ENCODE measurements at regions not wholly inside any gene's neighbourhood (a gene's known extent, or its start where the extent isn't known, plus 50 kb on each side); places are given as distances from the start of the nearest gene placed in this dataset.
"Not testable (repeated sequence)": the region's sequence is repeated elsewhere in the genome, so short reads cannot be mapped to it uniquely, and the experiment has no call there.

DNA sequence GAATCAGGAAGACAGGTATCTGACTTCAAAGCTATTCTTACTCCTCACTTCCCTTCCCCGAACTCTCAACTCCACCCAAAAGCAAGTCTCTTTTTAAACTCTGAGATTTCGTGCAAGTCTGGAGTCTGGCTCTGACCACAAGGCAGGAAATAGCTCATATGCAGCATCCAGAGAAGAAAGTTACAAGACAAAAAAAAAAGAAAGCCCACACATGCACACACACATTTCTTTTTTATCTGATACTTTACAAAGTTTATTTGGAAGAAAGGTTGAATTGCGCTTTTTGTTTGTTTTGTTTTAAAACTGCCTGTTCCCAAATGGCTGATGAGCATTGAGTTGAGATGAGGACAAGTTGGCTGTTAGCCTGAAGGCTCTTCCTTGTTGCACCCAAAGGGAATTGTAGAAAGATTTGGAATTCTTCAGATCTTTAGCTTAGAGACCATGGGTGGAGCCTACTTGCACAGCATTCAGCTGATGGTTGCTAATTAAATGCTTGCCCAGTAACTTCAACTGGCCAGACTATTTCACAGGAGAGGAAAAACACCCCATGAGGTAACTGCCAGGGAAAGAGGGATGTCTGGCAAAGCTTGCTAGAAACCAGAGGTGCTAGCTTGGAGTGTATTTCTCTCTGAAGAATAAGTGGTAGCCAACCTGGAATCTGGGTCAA is 490.3 kb downstream of the TTLL7 start:
- DNase-seq: peak; percentile 36

DNA sequence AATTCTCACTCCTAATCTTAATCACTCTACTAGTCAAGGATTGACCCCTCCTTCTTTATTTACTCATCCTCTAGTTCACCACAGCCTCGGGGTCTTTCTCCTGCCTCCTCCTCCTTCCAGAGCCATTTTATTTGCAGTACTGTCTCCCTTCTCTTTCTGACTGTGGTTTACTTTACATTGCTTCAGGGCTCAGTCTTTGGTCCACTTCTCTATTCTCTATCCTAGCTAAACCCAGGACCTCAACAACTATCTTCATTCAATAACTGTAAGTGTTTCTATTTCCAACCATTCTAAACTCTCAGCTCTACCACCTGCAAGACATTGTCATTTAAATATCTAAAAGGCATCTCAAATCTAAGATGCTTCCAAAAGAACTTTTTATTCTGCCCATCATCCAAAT is 493.8 kb downstream of the TTLL7 start:
- no peak for DNase-seq

DNA sequence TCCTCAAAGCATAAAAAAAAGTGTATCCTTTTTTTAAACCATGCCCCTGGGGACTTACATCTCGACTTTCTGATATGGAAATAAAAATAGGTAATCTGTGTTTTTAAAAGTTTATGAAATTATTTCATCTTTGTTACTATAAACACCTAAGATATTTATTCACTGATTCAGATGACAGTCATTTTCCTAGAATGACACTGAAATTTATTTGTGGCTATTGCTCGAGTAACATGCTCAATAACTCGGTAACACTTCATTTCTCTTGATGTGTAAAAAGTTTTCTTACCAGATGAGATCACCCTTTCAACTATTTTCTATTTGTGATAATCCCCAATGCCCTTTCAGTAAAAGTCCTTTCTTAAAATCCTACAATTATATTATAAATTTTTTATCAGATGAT is 495.8 kb downstream of the TTLL7 start:
- DNase-seq: no peak

DNA sequence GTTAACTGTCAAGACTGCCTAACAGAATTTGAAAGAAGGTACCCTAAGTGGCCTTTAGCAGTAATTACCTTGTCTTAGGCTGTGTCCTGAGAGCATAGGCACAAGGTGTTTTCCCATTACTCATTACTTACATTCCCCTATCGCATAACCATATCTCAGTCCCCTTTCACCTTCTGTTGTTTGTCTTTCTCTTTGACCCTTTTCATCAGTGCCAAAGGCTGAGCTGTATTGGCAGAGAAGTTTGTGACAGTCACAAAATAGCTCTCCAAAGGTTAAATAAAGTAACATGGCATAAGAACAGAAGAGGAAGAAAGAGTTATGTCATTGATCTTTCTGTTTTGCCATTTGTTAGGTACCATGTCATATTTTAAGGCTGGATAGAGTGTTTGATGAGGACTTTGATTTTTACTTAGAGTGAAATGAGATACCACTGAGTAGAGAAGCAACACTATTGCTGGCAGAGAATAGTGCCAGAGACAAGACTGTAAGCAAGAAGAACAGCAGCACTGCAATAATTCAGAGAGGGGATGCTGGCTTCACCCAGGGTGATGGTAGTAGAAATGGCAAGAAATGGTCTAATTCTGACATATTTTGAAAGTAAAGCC is 497.8 kb downstream of the TTLL7 start:
- DNase-seq: no peak

DNA sequence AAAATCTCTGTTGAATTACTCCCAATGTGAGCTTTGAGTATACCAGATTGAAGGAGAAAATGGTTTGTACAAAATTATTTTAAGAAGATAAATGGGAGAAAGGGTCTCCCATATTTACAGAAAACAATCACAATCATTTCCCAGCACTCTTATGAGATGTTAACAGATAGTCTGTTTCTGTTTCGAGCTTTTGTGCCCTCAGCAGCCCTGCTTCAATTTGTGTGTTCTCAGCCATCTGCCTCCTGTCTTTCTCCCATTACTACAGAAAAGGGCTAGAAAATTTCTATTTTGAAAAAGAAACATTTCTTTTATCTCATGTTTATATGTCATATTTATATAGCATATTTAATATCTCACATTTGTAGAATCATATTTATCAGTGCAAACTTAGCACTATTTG is 498.4 kb downstream of the TTLL7 start:
- no peak for DNase-seq

DNA sequence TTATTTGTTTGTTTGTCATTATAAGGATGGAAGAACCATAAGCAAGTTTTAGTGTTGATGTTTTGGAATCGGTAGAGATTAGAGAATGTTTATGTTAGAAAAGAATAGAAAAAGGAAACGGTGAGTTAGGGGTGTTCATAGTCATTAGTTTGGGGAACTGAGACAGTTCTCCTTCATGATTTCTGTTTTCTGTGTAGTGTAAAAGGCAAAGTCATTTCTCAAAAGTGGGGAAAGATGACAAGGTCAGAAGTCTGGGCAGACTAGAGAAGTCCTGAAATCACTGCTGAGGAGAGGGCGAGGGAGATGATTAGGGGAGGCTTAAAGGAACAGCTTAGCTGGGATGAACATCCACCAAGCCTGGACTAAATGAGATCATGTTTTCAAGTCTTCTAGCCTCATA is 498.9 kb downstream of the TTLL7 start:
- DNase-seq: no peak

DNA sequence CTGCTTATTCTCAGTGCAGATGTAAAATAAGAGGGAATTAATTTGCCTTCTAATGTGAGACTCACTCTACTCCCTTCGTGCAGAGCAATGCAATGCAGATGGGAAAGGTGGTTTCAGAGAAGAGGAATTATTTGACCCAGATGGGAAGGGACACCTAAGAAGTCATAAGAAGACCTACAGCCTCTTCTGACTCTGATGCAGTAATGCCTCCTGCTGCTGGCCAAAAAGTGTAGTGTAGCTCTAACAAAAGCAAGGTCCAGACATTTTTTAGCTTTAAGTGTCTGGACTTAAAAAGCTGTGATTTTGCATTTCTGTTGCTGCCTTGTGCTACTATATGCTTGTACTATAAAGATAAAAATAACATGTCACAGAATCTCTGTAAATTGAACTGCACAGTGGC is 501.4 kb downstream of the TTLL7 start:
- no peak for DNase-seq

DNA sequence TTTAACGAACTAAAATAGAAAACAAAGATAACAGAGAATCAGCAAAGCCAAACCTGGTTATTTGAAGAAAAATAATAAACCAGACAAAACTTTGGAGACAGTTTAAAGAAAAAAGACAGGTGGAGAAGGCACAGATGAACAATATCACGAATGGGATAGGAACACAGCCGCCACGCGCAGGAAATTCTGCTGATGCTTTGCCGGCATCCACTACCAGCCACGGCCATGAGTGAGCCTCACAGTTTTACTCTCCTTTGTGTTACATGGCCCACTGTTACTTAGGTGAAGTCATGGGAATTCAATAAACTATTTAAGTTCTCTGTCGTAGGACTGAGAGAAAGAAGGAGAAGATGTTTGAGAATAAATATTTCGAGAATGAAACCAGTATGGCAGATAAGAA is 503.4 kb downstream of the TTLL7 start:
- no peak for DNase-seq

DNA sequence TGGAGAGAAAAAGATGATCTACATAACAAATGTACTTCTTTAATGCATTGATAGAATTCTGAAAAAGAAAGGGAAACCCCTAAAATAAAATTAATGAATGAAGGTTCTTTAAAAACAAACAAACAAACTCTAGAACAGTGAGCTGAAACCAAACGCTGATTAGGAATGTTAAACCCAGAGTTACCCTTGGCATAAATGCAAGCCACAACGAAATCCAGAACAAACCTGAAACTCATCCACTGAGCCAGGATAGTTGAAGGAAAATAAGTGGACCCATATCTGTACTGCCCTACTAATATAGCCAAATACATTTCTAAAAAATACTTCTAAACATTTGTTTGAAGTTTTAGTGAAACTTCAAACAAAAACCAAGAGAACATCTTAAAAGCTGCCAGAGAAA is 505.3 kb downstream of the TTLL7 start:
- DNase-seq: no peak

DNA sequence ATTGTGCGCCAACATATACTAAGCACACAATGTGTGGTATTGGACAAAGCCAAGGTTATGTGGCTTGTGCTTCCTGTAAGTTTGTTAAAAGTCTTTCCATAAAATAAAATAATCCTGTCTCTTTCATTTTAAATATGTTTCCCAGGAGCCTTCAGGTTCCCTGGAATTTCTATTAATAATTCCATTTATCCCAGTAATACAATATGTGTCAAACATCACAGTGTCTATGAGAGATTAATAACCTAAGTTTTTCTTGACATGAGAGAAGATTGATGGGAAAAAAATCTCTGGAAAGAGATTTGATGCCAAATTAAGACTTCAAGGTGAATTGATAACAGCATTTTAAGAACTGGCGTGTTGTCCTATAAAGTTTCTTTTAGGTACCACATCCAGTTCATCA is 507.0 kb downstream of the TTLL7 start:
- DNase-seq: no peak

DNA sequence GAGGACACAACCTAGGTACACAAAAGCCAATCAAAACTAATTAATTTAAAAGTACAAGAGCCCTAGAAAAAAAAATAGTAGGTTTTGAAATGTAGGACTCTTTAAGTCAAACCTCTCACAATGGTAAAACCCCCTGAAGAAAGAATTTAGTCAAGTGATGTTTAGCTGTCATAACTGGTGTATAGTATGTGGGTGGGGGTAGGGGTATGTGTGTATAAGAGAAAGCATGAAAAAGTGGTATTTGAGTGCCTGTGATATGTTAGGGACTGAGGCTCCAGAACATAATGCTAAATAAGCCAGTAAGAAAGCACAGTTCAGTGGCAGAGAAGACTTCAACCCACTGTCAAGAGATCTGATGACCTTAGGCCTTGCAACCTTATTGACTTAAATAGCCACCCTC is 507.9 kb downstream of the TTLL7 start:
- no peak for DNase-seq

DNA sequence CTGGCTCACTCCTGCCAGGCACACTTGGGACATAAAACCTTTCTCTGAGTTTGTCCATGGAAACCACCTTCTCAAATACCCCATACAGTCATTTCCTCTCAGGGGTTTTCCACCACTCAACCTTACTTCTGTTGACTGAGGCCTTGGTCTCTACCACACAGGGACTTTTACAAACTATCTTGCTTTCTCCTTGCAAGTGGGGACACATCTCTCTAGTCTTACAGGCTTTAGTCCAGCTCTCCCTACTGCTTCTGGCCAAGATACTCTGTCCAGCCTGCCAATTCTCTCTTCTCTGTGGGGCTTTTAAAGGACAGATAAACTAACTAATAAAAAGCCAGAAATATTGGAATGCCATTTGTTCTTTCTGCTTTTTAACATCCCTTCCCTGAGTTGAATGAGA is 510.8 kb downstream of the TTLL7 start:
- not testable (repeated sequence) for DNase-seq

DNA sequence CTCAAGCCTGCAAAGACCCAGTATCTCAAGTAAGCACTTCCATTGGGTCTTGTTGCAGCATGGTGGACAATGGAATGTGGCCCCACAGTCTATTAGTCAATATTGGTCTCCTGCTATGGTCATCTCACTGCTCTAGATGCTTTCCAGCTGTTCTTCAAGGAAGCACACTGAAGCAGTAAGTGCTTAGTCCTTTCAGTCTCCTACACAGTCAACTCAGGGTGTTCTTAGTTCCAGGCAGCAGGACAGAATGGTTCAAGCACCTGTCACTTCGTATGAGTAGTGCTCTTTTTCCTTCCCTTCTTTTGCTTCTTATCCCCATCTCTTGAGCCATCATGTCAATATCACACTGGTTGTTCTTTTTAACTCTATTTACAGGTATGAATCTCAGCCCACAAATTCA is 511.5 kb downstream of the TTLL7 start:
- not testable (repeated sequence) for DNase-seq

DNA sequence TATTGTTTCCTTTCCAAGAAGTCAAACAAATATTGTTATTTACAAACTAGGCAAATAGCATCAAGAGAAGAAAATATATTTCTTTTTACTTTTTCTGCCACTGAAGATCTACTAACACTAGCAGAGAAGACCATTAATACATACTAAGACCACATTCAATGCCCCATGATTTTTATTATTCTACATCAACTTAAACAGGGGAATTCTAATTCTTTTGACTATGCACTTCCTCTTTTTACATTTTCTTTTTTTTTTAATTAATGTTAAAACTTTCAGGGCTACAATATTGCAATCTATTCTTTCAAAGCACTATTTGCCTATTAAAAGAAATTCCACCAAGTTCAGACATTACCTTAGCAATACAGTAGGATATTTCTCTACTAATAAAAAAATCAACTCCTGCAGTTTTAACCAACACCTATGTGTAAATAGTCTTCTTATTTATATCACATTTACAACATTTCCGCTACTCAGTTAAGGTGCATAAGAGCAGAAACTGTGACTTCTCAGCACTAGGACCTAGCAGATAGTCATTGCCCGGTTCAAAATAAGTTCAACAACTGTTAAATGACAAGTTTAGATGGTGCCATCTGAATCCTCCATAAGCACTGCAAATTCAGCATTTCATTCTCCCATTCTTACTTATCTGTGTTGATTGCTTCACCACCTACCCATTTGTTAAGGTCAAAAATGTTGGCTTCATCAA is 513.5 kb downstream of the TTLL7 start:
- DNase-seq: not testable (repeated sequence)

DNA sequence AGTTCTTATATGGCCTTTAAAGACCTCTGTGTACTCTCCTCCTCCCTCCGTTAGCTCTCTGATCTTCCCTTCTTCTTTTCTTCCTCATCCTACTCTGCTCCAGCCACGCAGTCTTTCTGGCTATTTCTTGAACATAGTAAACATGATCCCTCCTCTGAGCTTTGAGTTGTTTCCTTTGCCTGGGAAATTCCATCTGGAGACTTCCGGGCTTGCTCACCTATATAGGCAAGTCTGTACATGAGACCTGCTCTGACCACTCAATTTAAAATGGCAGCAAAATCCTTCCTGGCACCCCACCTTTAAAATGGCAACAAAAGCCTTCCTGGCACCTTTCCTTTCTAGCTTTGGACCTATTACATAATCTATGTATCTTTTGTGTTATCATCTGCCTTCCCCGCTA is 517.6 kb downstream of the TTLL7 start:
- not testable (repeated sequence) for DNase-seq

DNA sequence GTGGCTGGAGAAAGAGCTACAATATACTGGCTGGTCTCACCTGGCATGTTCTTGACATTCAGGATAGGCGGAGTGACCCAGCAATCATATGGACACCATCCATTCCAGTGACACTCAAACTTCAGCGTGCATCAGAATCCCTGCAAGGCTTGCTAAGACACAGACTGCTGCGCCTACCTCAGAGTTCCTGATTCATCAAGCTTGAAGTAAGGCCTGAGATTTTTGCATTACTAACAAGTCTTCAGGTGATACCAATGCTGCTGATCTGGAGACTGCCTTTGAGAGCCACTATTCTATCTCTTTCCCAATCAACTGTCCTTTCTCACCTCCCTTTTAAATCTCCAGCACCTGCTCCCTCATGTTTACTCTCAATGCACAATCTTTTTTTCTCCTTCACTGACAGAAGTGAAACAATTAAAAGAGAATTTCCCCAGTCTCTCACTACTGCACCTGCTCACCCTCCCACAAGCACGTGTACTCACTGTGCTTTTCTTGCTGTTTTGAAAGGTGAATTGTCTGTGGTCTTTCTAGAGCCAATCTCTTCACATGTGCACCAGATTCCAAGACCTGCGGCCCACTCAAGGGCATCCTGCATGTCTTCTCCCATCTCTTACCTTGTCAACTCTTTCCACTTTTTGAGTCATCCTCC is 519.2 kb downstream of the TTLL7 start:
- DNase-seq: not testable (repeated sequence)

DNA sequence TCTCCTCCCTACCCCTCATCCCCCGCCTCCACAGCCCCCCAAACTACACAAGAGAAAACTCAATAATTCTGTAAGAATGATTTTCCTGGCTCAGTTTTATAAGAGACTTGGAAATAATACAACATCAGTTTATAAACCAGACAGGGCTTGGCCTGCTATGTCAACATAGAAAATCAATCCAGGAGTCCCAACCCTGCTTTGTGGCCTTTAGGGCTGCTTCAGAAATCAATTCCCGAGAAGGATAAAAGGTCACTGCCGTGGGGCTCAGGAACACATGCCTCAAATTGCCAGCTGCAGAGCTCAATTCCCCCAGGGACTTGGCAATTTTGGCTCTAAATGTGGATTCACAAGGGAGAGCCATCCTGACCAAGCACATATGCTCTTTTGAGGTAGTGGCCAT is 520.8 kb downstream of the TTLL7 start:
- not testable (repeated sequence) for DNase-seq

DNA sequence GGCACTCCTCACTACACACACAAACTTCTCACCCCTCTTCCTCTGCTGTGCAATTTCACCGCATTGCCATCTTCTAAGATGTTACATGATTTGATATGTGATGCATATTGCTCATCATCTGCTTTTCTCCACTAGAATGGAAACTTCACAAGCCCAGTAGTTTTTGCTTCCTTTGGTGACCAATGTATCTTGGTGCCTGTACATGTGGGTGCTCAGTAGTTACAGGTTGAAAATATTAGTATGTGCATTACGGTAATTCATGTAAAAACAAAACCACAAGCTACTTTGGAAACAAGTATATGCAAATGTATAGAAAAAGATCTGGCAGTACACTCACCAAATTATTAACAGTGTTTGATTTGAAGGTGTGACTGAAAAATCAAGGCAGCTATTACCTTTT is 522.4 kb downstream of the TTLL7 start:
- not testable (repeated sequence) for DNase-seq

DNA sequence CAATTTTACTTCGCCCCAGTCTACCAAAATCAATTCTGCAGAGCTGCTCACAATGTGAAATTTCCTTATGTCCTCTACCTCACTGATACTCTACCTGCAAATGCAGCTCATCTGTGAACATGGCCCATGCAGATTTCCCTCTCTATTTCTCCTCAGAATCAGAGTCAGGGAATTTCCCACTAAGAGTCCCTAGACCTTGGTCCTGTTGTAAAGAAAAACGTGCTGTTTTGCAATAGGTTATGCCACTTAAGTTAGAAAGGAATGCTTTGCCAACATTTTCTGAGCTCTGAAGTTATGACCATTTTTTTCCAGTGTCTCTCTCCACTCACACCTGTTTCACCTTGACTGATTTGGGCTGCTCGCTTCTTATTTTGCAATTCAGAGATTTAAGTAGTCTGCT is 524.0 kb downstream of the TTLL7 start:
- not testable (repeated sequence) for DNase-seq

DNA sequence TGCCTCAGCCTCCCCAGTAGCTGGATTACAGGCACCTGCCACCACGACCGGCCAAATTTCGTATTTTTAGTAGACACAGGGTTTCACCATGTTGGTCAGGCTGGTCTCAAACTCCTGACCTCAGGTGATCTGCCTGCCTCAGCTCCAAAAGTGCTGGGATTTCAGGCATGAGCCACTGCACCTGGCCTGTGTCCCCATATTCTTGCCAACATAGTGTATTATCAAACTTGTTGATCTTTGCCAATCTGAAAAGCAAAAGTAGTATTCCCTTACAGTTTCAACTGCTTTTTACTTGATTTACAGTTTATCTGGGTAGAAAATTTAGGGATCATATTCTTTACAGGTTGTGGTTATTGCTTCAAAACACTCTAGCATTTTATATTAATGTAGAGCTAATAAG is 524.9 kb downstream of the TTLL7 start:
- not testable (repeated sequence) for DNase-seq

DNA sequence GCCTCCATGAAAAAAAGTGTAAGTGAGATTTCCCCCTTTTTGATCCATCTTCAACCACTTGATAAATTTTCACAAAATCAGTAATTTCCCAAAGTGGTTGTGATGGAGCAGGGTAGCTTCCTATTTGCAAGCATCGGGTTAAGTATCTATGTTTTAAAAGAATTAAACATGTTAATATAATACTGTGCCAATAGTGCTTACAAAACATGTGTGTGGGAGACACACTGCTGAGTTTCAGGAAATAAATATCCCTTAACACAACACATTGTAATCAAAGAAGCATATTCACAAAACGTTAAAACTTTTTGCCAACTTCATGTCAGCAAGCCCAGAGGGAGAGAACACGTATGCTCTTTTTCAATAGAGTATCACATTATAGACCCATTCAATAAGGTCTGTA is 526.9 kb downstream of the TTLL7 start:
- not testable (repeated sequence) for DNase-seq

DNA sequence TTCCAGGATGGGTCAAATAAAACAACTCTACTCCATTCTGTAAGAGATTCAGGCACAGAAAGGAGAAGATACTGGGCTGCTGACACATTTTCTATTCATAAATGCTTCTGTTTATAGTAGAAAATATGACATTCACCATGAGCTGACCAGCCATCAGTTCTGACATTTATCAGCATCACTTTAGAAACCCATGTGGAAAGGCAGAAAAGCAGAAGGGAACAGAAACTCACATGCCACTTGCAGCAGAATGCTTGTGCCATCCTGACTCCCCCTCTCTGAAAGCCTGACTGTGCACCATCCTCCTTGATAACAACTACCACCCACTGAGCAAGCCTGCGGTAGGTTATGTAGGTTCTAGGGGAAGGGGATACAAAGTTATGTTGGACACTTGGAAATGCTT is 527.7 kb downstream of the TTLL7 start:
- DNase-seq: not testable (repeated sequence)

DNA sequence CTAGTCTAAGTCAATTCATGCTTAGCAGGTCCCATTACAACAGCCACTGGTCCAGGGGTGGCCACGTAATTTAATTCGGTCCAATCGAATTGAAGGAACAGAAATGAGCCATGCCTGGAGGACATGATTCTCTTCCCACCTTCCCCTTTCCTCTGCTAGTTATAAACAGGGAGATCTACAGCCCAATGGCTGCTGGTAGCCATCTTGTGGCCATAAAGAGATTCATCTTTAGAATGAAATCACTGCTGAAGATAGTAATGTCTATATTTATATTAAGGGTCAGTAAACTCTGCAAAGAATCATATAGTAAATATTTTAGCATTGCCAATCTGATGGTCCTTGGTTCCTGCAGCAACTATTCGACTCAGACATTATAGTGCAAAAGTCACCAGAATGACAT is 530.6 kb downstream of the TTLL7 start:
- not testable (repeated sequence) for DNase-seq
